ENCODE measurements at regions not wholly inside any gene's neighbourhood (a gene's known extent, or its start where the extent isn't known, plus 50 kb on each side); places are given as distances from the start of the nearest gene placed in this dataset.

DNA sequence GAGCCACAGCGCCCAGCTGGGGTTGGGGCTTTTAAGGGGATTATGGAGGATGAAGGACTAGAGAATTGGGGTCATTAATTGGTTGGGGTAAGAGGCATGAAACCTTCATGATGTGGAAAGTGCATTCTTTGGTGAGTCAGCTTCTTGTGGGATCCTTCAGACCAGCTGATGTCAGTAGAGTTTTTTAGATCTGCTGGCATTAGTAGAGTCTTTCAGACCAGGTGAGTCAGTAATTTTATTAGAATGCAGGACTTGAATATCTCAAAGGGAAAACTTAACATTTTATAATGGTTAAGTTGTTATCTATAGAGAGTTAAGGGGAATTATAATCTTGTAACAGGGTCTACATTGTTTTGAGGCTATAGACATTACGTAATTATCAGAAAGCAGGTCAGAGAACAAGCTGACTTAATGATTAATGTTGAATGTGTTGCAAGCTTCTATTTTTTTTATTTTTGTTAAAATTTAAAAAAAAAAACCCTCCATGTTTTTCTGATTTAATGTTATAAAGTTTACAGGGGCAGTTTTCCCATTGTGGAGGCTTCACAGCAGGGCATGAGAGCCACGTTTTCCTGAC is 160.9 kb upstream of the FMN2 start:
- Mint-ChIP-seq H3K27ac (no peak overlapping the region), H3K27me3 (ENCODE audit: low read depth) (no peaks in the 10 kb centered on the region), H3K36me3 (ENCODE audit: low read depth) (no peaks in the 10 kb centered on the region), H3K9me3 (no peaks in the 10 kb centered on the region), H3K4me1 (ENCODE audit: low read depth) (no peaks in the 10 kb centered on the region), H3K4me3 (no peak overlapping the region)

DNA sequence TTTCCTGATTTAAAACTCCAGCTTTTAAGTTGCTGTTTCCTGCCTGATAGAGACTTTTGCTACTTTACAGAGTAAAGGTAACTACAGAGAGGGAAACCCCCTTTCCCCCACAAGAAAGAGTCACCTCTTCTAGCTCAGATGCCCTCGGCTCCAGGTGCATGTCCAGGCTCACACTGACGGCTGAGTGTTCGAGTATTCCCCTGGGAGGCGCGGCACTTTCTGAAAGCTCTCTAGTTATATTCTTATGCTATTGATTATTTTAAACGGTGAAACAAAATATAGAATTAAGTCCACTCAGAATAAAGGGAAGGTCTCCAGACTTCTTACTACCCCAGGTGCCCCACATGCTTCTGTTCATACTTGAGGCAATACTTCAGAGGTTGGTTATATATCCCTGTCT is 160.3 kb upstream of the FMN2 start:
- H3K4me1 Mint-ChIP-seq (ENCODE audit: low read depth) = no peaks in the 10 kb centered on the region

DNA sequence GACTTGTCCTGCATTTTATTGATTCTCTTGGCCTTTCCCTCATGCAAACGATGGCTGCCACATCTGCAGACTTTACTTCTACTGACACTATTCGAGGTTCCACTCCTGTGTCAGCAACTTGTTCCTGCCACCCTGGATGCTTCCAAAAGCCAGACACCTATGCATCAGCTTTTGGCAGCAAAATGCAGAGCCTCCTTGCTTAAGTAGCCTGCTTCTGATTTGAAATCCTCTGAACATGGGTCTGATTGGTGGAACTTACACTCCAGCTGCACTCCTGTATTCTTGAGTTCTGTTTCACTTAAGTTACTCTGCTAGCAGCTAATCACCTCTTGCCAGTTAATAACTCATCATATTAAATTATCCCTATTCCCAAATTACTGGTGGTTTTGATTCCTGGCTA is 152.1 kb upstream of the FMN2 start:
- Mint-ChIP-seq H3K9me3 (peaks cover 9% of the 10 kb centered on the region), H3K27ac (no peak overlapping the region), H3K27me3 (ENCODE audit: low read depth) (no peaks in the 10 kb centered on the region), H3K36me3 (ENCODE audit: low read depth) (no peaks in the 10 kb centered on the region), H3K4me1 (ENCODE audit: low read depth) (no peaks in the 10 kb centered on the region), H3K4me3 (no peak overlapping the region)

More for the DNA sequence above, 160.3 kb upstream of the FMN2 start:
- H3K27me3 Mint-ChIP-seq (ENCODE audit: low read depth) = no peaks in the 10 kb centered on the region
- no peaks in the 10 kb centered on the region for H3K9me3 Mint-ChIP-seq
- H3K27ac Mint-ChIP-seq = no peak overlapping the region
- no peaks in the 10 kb centered on the region for H3K36me3 Mint-ChIP-seq (ENCODE audit: low read depth)
- no peak overlapping the region for H3K4me3 Mint-ChIP-seq

DNA sequence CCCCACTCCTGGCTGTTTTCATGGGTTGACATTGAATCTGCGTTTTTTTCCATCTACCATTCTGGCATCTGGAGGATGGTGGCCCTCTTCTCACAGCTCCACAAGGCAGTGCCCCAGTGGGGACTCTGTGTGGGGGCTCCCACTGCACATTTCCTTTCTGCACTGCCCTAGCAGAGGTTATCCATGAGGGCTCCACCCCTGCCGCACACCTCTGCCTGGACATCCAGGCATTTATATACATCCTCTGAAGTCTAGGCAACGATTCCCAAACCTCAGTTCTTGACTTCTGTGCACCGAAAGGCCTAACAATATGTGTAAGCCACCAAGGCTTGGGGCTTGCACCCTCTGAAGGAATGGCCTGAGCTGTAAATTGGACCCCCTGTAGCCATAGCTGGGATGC is 147.9 kb upstream of the FMN2 start:
- Mint-ChIP-seq H3K36me3 (ENCODE audit: low read depth) (no peaks in the 10 kb centered on the region), H3K27ac (no peak overlapping the region), H3K4me3 (no peak overlapping the region), H3K27me3 (ENCODE audit: low read depth) (no peaks in the 10 kb centered on the region), H3K4me1 (ENCODE audit: low read depth) (no peaks in the 10 kb centered on the region), H3K9me3 (peaks cover 12% of the 10 kb centered on the region)

DNA sequence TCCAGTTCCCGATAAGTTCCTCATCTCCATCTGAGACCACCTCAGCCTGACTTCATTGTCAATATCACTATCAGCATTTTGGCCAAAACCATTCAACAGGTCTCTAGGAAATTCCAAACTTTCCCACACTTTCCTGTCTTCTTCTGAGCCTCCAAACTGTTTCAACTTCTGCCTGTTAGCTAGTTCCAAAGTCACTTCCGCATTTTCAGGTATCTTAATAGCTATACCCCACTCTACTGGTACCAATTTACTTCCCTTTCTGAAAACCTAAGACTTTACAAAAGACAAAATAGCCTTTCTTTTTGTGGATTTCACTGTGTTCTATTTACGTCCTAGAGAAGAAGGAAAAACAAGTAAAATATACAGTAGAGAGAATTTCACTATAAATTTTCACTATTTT is 147.0 kb upstream of the FMN2 start:
- H3K4me3 Mint-ChIP-seq = no peak overlapping the region
- H3K27ac Mint-ChIP-seq = no peak overlapping the region
- no peaks in the 10 kb centered on the region for H3K36me3 Mint-ChIP-seq (ENCODE audit: low read depth)
- no peaks in the 10 kb centered on the region for H3K27me3 Mint-ChIP-seq (ENCODE audit: low read depth)
- no peaks in the 10 kb centered on the region for H3K4me1 Mint-ChIP-seq (ENCODE audit: low read depth)
- peaks cover 12% of the 10 kb centered on the region for H3K9me3 Mint-ChIP-seq

DNA sequence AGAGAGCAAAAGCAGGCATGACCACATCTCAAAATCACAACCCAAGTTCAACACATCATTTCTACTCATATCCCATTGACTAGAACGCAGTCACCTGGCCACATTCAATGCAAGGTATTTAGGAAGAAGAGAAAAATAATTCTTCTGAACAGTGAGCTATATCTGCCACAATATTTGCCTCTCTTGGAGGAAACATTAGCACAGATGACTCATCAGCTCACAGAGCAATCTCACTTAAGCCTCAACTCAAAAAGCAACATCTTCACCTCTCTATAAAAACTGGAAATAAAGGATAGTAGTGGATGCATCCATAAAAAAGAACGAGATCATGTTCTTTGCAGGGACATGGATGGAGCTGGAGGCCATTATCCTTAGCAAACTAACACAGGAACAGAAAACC is 143.9 kb upstream of the FMN2 start:
- Mint-ChIP-seq H3K27me3 (ENCODE audit: low read depth) (no peaks in the 10 kb centered on the region), H3K9me3 (peaks cover 9% of the 10 kb centered on the region), H3K4me3 (no peak overlapping the region), H3K4me1 (ENCODE audit: low read depth) (no peaks in the 10 kb centered on the region), H3K36me3 (ENCODE audit: low read depth) (no peaks in the 10 kb centered on the region), H3K27ac (no peak overlapping the region)

DNA sequence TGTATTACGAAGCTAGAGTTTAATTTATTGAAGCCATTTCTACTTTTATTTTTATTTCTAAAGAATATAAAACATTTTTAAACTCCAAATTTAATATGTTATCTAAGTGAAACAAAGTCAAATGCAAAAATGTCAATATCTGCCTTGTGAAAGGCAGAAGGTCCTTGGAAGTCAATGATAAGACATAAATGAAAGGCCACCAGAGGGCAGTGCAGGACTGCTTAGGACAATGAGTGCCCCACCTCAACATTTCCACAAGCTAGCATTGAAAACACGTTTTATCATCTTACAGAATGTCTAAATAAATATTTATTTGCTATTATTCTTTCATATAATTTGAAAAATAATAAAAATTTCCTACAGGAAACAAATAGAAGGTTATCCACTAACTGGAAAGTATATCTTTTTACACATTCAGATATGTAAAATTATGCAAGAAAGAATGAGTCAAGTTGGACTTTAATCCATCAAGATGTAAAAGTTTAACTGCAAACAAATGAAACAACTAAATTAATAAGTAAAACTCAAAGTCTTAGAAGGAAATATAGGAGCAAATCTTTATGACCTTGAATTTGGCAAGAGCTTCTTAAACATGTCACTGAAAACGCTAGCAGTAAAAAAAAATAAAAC is 140.1 kb upstream of the FMN2 start:
- H3K4me3 Mint-ChIP-seq = no peak overlapping the region
- H3K27me3 Mint-ChIP-seq (ENCODE audit: low read depth) = no peaks in the 10 kb centered on the region
- H3K9me3 Mint-ChIP-seq = no peaks in the 10 kb centered on the region
- H3K27ac Mint-ChIP-seq = no peak overlapping the region
- no peaks in the 10 kb centered on the region for H3K36me3 Mint-ChIP-seq (ENCODE audit: low read depth)
- no peaks in the 10 kb centered on the region for H3K4me1 Mint-ChIP-seq (ENCODE audit: low read depth)

DNA sequence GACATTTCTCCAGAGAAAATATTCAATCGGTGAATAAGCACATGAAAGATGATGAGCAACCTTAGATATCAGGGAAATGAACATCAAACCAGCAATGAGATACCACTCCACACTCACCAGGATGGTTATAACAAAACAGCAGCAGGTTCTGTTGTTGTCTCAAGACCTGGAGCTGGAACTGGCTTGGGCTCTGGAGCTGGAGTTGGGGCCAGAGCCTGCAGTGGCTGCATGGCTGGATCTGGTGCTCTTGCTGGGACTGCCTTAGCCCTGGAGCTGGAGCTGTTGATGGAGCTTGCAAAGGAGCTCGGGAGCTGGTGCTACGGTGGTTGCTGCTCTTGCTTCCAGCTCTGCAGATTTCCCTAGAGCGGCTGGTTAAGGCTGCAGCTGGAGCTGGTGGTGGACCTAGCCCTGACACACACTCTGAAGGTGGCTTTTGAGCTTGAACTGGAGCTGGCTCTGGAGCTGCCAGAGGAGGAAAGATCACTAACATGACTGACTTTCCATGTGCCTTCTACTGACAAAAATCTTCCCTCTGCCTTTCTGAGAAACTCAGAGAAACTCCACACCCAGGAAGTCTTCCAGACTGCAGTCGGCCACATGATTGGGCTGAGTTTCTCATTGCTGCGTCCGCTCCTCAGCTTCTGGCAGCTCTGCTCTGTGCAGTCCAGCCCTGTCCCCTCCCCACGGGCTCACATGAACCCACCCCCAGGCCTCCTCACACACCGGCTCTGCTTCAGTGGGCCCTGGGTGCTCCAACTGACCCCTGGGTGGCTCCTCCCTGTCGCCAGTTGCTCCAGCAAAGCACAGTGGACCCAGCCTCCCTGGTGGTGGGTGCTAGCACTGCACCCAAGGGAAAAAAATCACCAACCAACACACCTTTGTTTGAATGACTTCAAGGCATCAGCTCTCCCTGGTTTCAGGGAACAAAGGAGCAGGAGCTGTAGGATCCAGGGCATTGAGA is 139.1 kb upstream of the FMN2 start:
- Mint-ChIP-seq H3K4me1 (ENCODE audit: low read depth) (no peaks in the 10 kb centered on the region), H3K9me3 (no peaks in the 10 kb centered on the region), H3K4me3 (no peak overlapping the region), H3K27ac (no peak overlapping the region), H3K27me3 (ENCODE audit: low read depth) (no peaks in the 10 kb centered on the region), H3K36me3 (ENCODE audit: low read depth) (no peaks in the 10 kb centered on the region)

DNA sequence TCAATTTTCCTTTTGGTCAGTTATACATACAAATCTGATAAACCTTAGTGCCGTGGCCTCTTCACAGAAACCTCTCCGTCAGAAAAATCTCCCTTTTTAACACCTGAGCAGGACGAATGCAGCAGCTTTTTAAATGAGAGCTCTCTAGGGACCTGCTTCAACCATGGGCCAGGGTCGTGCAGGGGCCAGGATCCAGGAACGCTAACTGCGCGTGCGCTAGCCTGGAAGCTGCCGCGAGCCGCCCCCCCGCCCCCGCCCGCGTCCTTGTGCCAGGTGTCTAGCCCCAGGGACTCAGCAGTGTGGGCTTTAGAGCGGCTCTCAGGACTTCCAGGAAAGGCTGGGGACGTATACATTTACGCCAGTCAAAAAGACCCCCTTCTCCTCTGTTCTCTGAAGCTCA is 136.8 kb upstream of the FMN2 start:
- Mint-ChIP-seq H3K4me1 (ENCODE audit: low read depth) (no peaks in the 10 kb centered on the region), H3K4me3 (no peak overlapping the region), H3K9me3 (no peaks in the 10 kb centered on the region), H3K27ac (no peak overlapping the region), H3K27me3 (ENCODE audit: low read depth) (no peaks in the 10 kb centered on the region), H3K36me3 (ENCODE audit: low read depth) (no peaks in the 10 kb centered on the region)

DNA sequence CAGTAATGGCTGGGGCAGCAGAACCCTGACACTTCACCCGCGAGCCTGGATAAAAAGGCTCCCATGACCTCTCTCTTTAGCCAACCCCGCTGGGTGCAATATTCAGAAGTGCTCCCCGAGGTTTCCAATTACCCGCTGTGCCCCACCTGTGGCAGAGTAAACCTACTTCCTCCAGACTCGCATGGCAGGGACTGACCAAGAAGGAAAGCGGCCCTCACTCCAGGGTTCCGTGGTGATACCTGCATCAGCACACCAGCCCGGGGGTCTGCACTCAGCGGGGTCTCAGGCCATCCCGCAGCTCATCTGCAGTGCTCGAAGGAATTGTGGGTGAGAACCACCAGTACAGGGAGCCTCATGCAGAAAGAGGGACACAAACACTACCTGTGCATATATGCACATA is 136.3 kb upstream of the FMN2 start:
- H3K27ac Mint-ChIP-seq = no peak overlapping the region
- no peaks in the 10 kb centered on the region for H3K4me1 Mint-ChIP-seq (ENCODE audit: low read depth)

DNA sequence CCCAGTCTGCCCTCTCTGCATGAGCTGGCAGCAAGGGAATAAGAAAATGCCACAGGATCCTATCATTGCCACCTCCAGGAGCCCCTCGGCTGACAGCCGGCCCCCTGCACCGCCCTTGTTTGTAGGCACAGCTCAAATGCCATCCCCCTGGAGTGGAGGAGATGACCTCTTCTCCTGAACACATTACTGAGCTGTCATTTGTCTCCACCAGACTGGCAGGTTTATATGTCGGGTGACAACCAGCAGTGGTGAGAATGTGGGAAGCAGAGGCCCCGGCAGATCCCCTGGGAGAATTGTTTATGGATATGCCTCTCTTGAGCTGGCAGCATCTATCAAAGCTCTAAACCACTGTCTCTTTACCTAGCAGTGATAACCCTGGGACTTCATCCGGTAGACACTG is 135.4 kb upstream of the FMN2 start:
- Mint-ChIP-seq H3K9me3 (no peaks in the 10 kb centered on the region), H3K4me3 (no peak overlapping the region), H3K36me3 (ENCODE audit: low read depth) (no peaks in the 10 kb centered on the region), H3K27ac (no peak overlapping the region), H3K27me3 (ENCODE audit: low read depth) (no peaks in the 10 kb centered on the region), H3K4me1 (ENCODE audit: low read depth) (no peaks in the 10 kb centered on the region)

More for the DNA sequence above, 136.3 kb upstream of the FMN2 start:
- no peak overlapping the region for H3K4me3 Mint-ChIP-seq
- no peaks in the 10 kb centered on the region for H3K27me3 Mint-ChIP-seq (ENCODE audit: low read depth)
- H3K36me3 Mint-ChIP-seq (ENCODE audit: low read depth) = no peaks in the 10 kb centered on the region
- H3K9me3 Mint-ChIP-seq = no peaks in the 10 kb centered on the region

DNA sequence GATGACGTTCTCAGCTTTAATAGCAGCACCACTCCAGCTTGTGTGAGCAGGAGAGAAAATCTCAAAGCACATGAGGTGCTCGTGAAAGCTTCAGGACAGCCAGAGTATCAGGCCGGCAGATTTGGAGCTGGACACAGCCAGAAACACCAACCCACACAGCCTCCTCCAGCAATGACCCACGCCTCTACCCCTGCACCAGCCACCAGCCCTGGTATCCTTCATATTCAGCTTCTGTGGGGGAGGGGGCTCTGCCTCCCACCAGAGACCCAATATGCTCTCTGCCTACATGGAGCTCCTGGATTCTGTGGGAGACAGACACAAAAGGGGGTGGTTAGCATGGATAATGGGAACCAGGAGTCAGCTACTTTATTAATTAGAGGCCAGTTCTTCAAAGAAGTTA is 133.6 kb upstream of the FMN2 start:
- H3K9me3 Mint-ChIP-seq = no peaks in the 10 kb centered on the region
- no peaks in the 10 kb centered on the region for H3K36me3 Mint-ChIP-seq (ENCODE audit: low read depth)
- no peaks in the 10 kb centered on the region for H3K27me3 Mint-ChIP-seq (ENCODE audit: low read depth)
- H3K4me1 Mint-ChIP-seq (ENCODE audit: low read depth) = no peaks in the 10 kb centered on the region
- no peak overlapping the region for H3K4me3 Mint-ChIP-seq
- no peak overlapping the region for H3K27ac Mint-ChIP-seq

DNA sequence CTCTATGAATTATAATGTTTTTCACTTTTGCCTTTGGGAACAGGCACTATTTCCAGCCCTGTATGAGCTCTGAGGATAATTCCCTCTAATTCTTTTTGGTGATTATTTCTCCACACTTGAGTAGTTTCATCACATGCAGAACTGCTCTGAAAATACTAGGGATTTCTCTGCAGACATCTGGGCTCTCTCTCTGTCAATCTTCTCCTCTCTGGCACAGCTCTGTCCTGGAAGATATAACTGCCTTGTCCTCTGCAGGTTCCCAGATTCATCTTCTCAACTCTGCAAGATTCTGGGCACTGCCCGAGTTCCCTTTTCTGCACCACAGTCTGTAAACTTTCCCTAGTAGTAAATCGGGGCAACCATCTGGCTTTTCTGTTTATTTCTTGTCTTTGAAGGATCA is 131.3 kb upstream of the FMN2 start:
- Mint-ChIP-seq H3K36me3 (ENCODE audit: low read depth) (no peaks in the 10 kb centered on the region), H3K27me3 (ENCODE audit: low read depth) (no peaks in the 10 kb centered on the region), H3K4me3 (no peak overlapping the region)

DNA sequence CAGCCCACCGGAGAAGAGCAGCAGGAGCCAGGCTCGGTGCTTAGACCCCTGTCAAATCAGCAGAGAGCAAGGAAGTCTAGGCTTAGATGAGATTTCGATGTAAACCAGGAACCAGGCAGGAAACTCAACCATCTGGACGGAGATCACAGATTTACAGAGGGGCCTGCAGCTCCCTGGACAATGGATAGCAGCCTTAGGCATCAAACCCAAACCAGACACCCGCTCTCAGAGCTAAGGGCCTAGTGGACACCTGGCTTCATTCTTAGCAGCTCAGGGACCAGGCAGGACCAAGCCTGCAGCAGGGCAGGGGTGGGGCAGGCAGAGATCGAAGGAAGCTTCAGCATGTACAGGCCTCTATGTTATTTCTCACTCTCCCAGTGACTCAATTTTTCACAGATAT is 127.8 kb upstream of the FMN2 start:
- no peaks in the 10 kb centered on the region for H3K27me3 Mint-ChIP-seq (ENCODE audit: low read depth)
- no peaks in the 10 kb centered on the region for H3K4me1 Mint-ChIP-seq (ENCODE audit: low read depth)
- no peaks in the 10 kb centered on the region for H3K9me3 Mint-ChIP-seq
- H3K36me3 Mint-ChIP-seq (ENCODE audit: low read depth) = no peaks in the 10 kb centered on the region
- no peak overlapping the region for H3K4me3 Mint-ChIP-seq
- H3K27ac Mint-ChIP-seq = no peak overlapping the region

More for the DNA sequence above, 131.3 kb upstream of the FMN2 start:
- no peaks in the 10 kb centered on the region for H3K9me3 Mint-ChIP-seq
- H3K27ac Mint-ChIP-seq = no peak overlapping the region
- H3K4me1 Mint-ChIP-seq (ENCODE audit: low read depth) = no peaks in the 10 kb centered on the region

Measured in T-helper 1 cell treated with Interleukin-12 subunit alpha and Interleukin-12 subunit beta and Interleukin-4 antibody, amounts not matched to agents 30 μg/mL and 1 μg/mL, for 36 hours (primary cell).